Neural progenitor cell (in vitro differentiated cells): ENCODE measurements at regions not wholly inside any gene's neighbourhood (a gene's known extent, or its start where the extent isn't known, plus 50 kb on each side); places are given as distances from the start of the nearest gene placed in this dataset.

Experiments
- DNase-seq: peaks from one replicate; pipeline ENCODE4 v3.0.0-alpha.2; 2016; ENCODE audit warnings: low spot score
- H2AFZ ChIP-seq: fragments of 200-600 bp; sonication (generic); replicated peaks from 2 replicates; pipeline ENCODE4 v1.6.1; 2016; ENCODE audit warnings: antibody characterized with exemption
- H3F3A ChIP-seq: fragments of 200-600 bp; sonication (generic); 2 replicates; pipeline ENCODE4 v1.6.1; 2016; ENCODE audit warnings: antibody characterized with exemption, low read depth
- H3K27ac ChIP-seq: fragments of 200-600 bp; sonication (generic); 2 replicates; pipeline ENCODE4 v1.5.1; 2016; ENCODE audit warnings: mild to moderate bottlenecking
- H3K27me3 ChIP-seq: fragments of 200-600 bp; sonication (generic); 2 replicates; pipeline ENCODE4 v1.6.1; 2016; ENCODE audit warnings: mild to moderate bottlenecking, moderate library complexity
- H3K36me3 ChIP-seq: fragments of 200-600 bp; sonication (generic); 2 replicates; pipeline ENCODE4 v1.5.1; 2016
- H3K4me1 ChIP-seq: fragments of 200-600 bp; sonication (generic); 2 replicates; pipeline ENCODE4 v1.6.1; 2016; ENCODE audit warnings: mixed run types
- H3K4me2 ChIP-seq: fragments of 200-600 bp; sonication (generic); 2 replicates; pipeline ENCODE4 v1.6.1; 2016
- H3K4me3 ChIP-seq: fragments of 200-600 bp; sonication (generic); 2 replicates; pipeline ENCODE4 v1.5.1; 2016
- H3K79me2 ChIP-seq: fragments of 200-600 bp; sonication (generic); 2 replicates; pipeline ENCODE4 v1.6.1; 2016; ENCODE audit warnings: low read depth
- H3K9ac ChIP-seq: fragments of 200-600 bp; sonication (generic); 2 replicates; pipeline ENCODE4 v1.6.1; 2016
- H3K9me3 ChIP-seq: fragments of 200-600 bp; sonication (generic); 2 replicates; pipeline ENCODE4 v1.5.1; 2016; ENCODE audit warnings: low read depth
- H4K20me1 ChIP-seq: fragments of 200-600 bp; sonication (generic); 2 replicates; pipeline ENCODE4 v1.6.1; 2016; ENCODE audit warnings: low read depth
- H3K27ac Mint-ChIP-seq: 3 replicates; pipeline ENCODE4 v1.8.0; 2021; ENCODE audit warnings: mixed read lengths
- H3K27me3 Mint-ChIP-seq: 2 replicates; pipeline ENCODE4 v1.8.0; 2022; ENCODE audit warnings: low read depth, mild to moderate bottlenecking, inconsistent platforms, moderate library complexity, mixed read lengths; ENCODE audit not compliant: insufficient read depth
- H3K36me3 Mint-ChIP-seq: 3 replicates; pipeline ENCODE4 v1.8.0; 2021; ENCODE audit warnings: mixed read lengths
- H3K4me1 Mint-ChIP-seq: 3 replicates; pipeline ENCODE4 v1.8.0; 2021; ENCODE audit warnings: mixed read lengths
- H3K4me3 Mint-ChIP-seq: 3 replicates; pipeline ENCODE4 v1.8.0; 2021; ENCODE audit warnings: mild to moderate bottlenecking, moderate library complexity, mixed read lengths
- H3K9me3 Mint-ChIP-seq: 3 replicates; pipeline ENCODE4 v1.8.0; 2020; ENCODE audit warnings: mixed read lengths
- CTCF ChIP-seq: fragments of 200-600 bp; sonication (generic); IDR thresholded peaks from 2 replicates; pipeline ENCODE4 v1.5.1; 2017; ENCODE audit warnings: antibody characterized with exemption, mild to moderate bottlenecking
- EZH2 ChIP-seq: fragments of 200-600 bp; sonication (generic); IDR thresholded peaks from 2 replicates; pipeline ENCODE4 v1.6.1; 2017; ENCODE audit warnings: antibody characterized with exemption, mild to moderate bottlenecking, moderate library complexity
- EZH2phosphoT487 ChIP-seq: fragments of 200-600 bp; sonication (generic); IDR thresholded peaks from 2 replicates; pipeline ENCODE4 v1.6.1; 2017; ENCODE audit warnings: antibody characterized with exemption

DNA sequence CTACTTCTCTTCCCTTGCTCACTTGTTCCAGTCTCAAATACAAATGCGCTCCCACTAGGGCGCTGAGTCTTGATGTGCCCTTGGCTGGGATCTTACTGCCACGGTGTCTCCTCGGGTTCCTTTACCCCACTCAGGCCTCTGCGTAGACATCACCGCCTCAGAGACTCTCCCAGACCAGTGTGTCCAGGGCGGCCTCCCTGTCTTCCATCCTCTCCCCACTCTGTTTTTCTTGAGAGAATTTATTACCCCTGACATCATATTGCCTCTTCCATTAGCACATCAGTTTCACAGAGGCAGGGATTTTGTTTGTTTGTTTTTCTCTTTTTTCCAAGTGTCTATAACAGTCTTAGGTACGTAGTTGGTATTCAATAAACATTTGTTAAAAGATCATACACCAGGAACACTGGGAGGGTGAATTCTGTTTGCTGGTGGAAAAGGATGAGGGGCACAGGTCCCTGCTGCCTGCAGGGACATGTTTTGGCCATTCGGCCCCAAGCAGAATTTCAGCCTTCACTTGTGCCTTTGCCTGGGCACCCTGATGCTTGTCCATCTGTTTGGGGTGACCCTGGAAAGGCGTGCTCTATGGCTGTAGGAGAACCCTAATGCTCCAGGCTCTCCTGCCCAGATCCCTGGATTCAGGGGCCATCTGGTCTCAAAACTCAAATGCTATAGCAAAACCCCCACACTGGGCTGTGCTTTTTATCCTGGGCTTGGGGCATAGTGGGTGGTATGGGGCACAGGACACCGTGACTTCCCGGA lies 55.0 kb downstream of the RPL37A start:
- Mint-ChIP-seq H3K36me3 (no peaks in the 10 kb centered on the region), H3K27me3 (peaks cover 2% of the 10 kb centered on the region), H3K27ac (no peak overlapping the region), H3K4me1 (peaks cover 46% of the 10 kb centered on the region), H3K4me3 (no peak overlapping the region), H3K9me3 (no peaks in the 10 kb centered on the region)
- Histone ChIP-seq H3K9ac (no peak overlapping the region), H3K27ac (no peak overlapping the region), H3K27me3 (no peaks in the 10 kb centered on the region), H3K4me3 (no peak overlapping the region), H3K36me3 (no peaks in the 10 kb centered on the region), H2AFZ (no peak overlapping the region), H3K4me2 (no peak overlapping the region), H3F3A (peaks cover 15% of the 10 kb centered on the region), H3K79me2 (no peaks in the 10 kb centered on the region), H3K4me1 (peaks cover 31% of the 10 kb centered on the region), H4K20me1 (no peaks in the 10 kb centered on the region), H3K9me3 (no peaks in the 10 kb centered on the region)
- no peak for TF ChIP-seq EZH2phosphoT487
- no peak for TF ChIP-seq CTCF
- TF ChIP-seq EZH2 = no peak
- DNase-seq = no peak

- peaks cover 50% of the 10 kb centered on the region for H3K4me1 Mint-ChIP-seq
Measured at GRCh38 chr2:216554286-216554685, 55.6 kb downstream of the RPL37A start.

GRCh38 chr2:216554755-216555154 lies 56.1 kb downstream of the RPL37A start:
- Mint-ChIP-seq H3K27ac (no peak overlapping the region), H3K36me3 (no peaks in the 10 kb centered on the region), H3K9me3 (no peaks in the 10 kb centered on the region), H3K4me1 (peaks cover 52% of the 10 kb centered on the region), H3K4me3 (no peak overlapping the region), H3K27me3 (peaks cover 2% of the 10 kb centered on the region)
- DNase-seq = no peak
- Histone ChIP-seq H3K4me1 (peaks cover 40% of the 10 kb centered on the region), H3K79me2 (no peaks in the 10 kb centered on the region), H4K20me1 (no peaks in the 10 kb centered on the region), H3K4me2 (no peak overlapping the region), H3K9ac (no peak overlapping the region), H3K36me3 (no peaks in the 10 kb centered on the region), H3K4me3 (no peak overlapping the region), H3K27ac (no peak overlapping the region), H3K9me3 (no peaks in the 10 kb centered on the region), H3K27me3 (no peaks in the 10 kb centered on the region), H3F3A (peaks cover 15% of the 10 kb centered on the region), H2AFZ (no peak overlapping the region)
- TF ChIP-seq EZH2 = no peak
- no peak for TF ChIP-seq EZH2phosphoT487
- TF ChIP-seq CTCF = no peak

More at GRCh38 chr2:216554286-216554685, 55.6 kb downstream of the RPL37A start:
- Mint-ChIP-seq H3K9me3 (no peaks in the 10 kb centered on the region), H3K36me3 (no peaks in the 10 kb centered on the region), H3K27me3 (peaks cover 2% of the 10 kb centered on the region), H3K27ac (no peak overlapping the region), H3K4me3 (no peak overlapping the region)
- H4K20me1 ChIP-seq = no peaks in the 10 kb centered on the region
- TF ChIP-seq EZH2phosphoT487 (no peak), CTCF (no peak), EZH2 (no peak)
- H3K79me2 ChIP-seq = no peaks in the 10 kb centered on the region
- H3K9ac ChIP-seq = no peak overlapping the region
- no peak overlapping the region for H3K4me2 ChIP-seq
- no peaks in the 10 kb centered on the region for H3K9me3 ChIP-seq
- no peaks in the 10 kb centered on the region for H3K27me3 ChIP-seq
- peaks cover 15% of the 10 kb centered on the region for H3F3A ChIP-seq
- DNase-seq = no peak
- no peaks in the 10 kb centered on the region for H3K36me3 ChIP-seq
- H2AFZ ChIP-seq = no peak overlapping the region
- H3K4me3 ChIP-seq = no peak overlapping the region
- peaks cover 35% of the 10 kb centered on the region for H3K4me1 ChIP-seq
- H3K27ac ChIP-seq = no peak overlapping the region
